Activated T-helper 1 cell treated with Interleukin-2 at 50 U/mL for 16 hours (primary cell): ENCODE measurements at regions not wholly inside any gene's neighbourhood (a gene's known extent, or its start where the extent isn't known, plus 50 kb on each side); places are given as distances from the start of the nearest gene placed in this dataset.
"Not testable (repeated sequence)": the region's sequence is repeated elsewhere in the genome, so short reads cannot be mapped to it uniquely, and the experiment has no call there.

Experiments used
- DNase-seq: peaks from one replicate; pipeline ENCODE4 v3.0.0-alpha.2; 2020; ENCODE audit warnings: low read depth

GRCh38 chr12:131274906-131275305 is 321.2 kb downstream of the ADGRD1 start:
- DNase-seq, result no peak

GRCh38 chr12:131275824-131276223 is 322.1 kb downstream of the ADGRD1 start:
- DNase-seq, result no peak

- no peak for DNase-seq
These were observed 322.9 kb downstream of the ADGRD1 start for GRCh38 chr12:131276501-131277185.

GRCh38 chr12:131277186-131278091 is 323.7 kb downstream of the ADGRD1 start:
- DNase-seq, result not testable (repeated sequence)

- DNase-seq, result not testable (repeated sequence)
These were observed 324.9 kb downstream of the ADGRD1 start for GRCh38 chr12:131278451-131279115.

- no peak for DNase-seq
These were observed 325.7 kb downstream of the ADGRD1 start for GRCh38 chr12:131279281-131279921.

GRCh38 chr12:131280426-131280825 is 326.7 kb downstream of the ADGRD1 start:
- no peak for DNase-seq

GRCh38 chr12:131281016-131281415 is 327.3 kb downstream of the ADGRD1 start:
- DNase-seq, result no peak

- DNase-seq, result no peak
These were observed 328.8 kb downstream of the ADGRD1 start for GRCh38 chr12:131282292-131283080.

GRCh38 chr12:131283191-131283861 is 329.6 kb downstream of the ADGRD1 start:
- DNase-seq, result no peak

- DNase-seq, result not testable (repeated sequence)
These were observed 330.4 kb downstream of the ADGRD1 start for GRCh38 chr12:131283862-131284825.

GRCh38 chr12:131284954-131285904 is 331.5 kb downstream of the ADGRD1 start:
- DNase-seq, result not testable (repeated sequence)

GRCh38 chr12:131285905-131286295 is 332.2 kb downstream of the ADGRD1 start:
- not testable (repeated sequence) for DNase-seq

- DNase-seq, result not testable (repeated sequence)
These were observed 332.6 kb downstream of the ADGRD1 start for GRCh38 chr12:131286301-131286700.

GRCh38 chr12:131287015-131287937 is 333.6 kb downstream of the ADGRD1 start:
- DNase-seq, result no peak

- DNase-seq, result no peak
These were observed 334.4 kb downstream of the ADGRD1 start for GRCh38 chr12:131287938-131288764.
